ENCODE measurements at regions not wholly inside any gene's neighbourhood (a gene's known extent, or its start where the extent isn't known, plus 50 kb on each side); places are given as distances from the start of the nearest gene placed in this dataset.

DNA sequence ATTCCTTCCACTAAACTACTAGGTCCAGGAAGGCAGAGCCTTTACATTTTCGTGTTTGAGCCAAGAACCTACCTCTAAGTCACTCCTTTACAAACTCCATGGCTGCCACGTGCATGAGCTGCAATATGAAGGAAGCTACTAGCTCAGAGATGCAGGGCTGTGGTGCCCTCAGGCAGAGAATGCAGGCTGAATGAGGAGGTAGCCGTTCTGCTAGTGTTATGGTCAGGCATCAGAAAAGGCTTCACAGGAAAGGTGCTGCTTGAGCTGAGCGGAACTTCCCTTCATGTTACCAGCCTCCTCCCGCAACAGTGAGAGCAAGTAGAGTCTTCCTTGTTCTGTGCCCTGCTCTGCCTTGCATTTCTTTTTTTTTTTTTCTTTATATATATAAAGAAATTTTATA, 148.3 kb upstream of the PACRGL start:
- Histone ChIP-seq H3K9me1 (ENCODE audit: control insufficient read depth, insufficient read depth, low read length) (no peaks in the 10 kb centered on the region), H3K9ac (ENCODE audit: insufficient read depth in 1 of 2, low read depth in 2 of 2, low read length in 2 of 2) (no peak overlapping the region), H3K4me2 (ENCODE audit: insufficient read depth, low read length) (no peak overlapping the region), H3K36me3 (ENCODE audit: control insufficient read depth, insufficient read depth, low read length) (0 out of 3 replicates have a peak, but pooled peaks cover 3% of the 10 kb centered on the region), H3K79me2 (ENCODE audit: control insufficient read depth, insufficient read depth, low read length) (no peaks in the 10 kb centered on the region), H3K4me1 (replicated peaks in 1 of 2; ENCODE audit: control insufficient read depth in 2 of 2, insufficient read depth in 2 of 2, low read length in 2 of 2) (no peaks in the 10 kb centered on the region), H3K4me3 (no peak overlapping the region), H3K27ac (ENCODE audit: extremely low read depth, low read depth, low read length) (no peak overlapping the region), H3K27me3 (ENCODE audit: control insufficient read depth in 2 of 2, insufficient read depth in 2 of 2, low read length in 2 of 2) (no peaks in the 10 kb centered on the region), H2AFZ (ENCODE audit: low read depth, low read length) (no peak overlapping the region), H3K9me3 (replicated peaks; ENCODE audit: control insufficient read depth, insufficient read depth, low read depth, low read length) (no peaks in the 10 kb centered on the region), H4K20me1 (replicated peaks; ENCODE audit: control insufficient read depth, insufficient read depth, low read length) (no peaks in the 10 kb centered on the region)
- ChIA-PET POLR2A (interaction anchor here (0.6 kb wide), 1 partner anchor 485 kb away, joined by 4 read pairs; no protein-coding TSS in a partner anchor), CTCF (ENCODE audit: low intra/inter-chr PET ratio) (no interaction called here)
- no peak for FAIRE-seq
- in situ Hi-C loops (cut with MboI) = no loop called here
- ATAC-seq = no peak
- intact Hi-C loops (cut with micrococcal nuclease) = no loop called here
- no TSS peak for BruUV-seq (replicated peaks)
- no peak for DNase-seq (ENCODE audit: extremely low read depth in 1 of 4, low spot score in 3 of 4)
- 13% methylated on average over 5 of the region's 5 CpGs for WGBS (ENCODE audit: insufficient coverage, low coverage, missing lambda C conversion rate)
- TF ChIP-seq ZNF408 (CRISPR knock-in tag; IDR thresholded peaks at IDR 0.05; ENCODE audit: low read depth) (no peak), MECOM (CRISPR knock-in tag; IDR thresholded peaks at IDR 0.05) (no peak), SPI1 (IDR thresholded peaks at IDR 0.05; ENCODE audit: borderline replicate concordance, low read depth, low read length) (no peak), XRCC4 (IDR thresholded peaks at IDR 0.05; ENCODE audit: extremely low read depth, insufficient read depth, insufficient read length) (no peak), JUN (IDR thresholded peaks at IDR 0.05; ENCODE audit: borderline replicate concordance, low read depth, low read length) (no peak), JUN (CRISPR knock-in tag; IDR thresholded peaks at IDR 0.05; ENCODE audit: borderline replicate concordance) (no peak), STAG1 (CRISPR knock-in tag; IDR thresholded peaks at IDR 0.05; ENCODE audit: borderline replicate concordance) (no peak)
- TF ChIP-seq, protein P1, sequence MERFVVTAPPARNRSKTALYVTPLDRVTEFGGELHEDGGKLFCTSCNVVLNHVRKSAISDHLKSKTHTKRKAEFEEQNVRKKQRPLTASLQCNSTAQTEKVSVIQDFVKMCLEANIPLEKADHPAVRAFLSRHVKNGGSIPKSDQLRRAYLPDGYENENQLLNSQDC (CRISPR knock-in tag; IDR thresholded peaks at IDR 0.05) = no peak
- TF ChIP-seq, protein P2, sequence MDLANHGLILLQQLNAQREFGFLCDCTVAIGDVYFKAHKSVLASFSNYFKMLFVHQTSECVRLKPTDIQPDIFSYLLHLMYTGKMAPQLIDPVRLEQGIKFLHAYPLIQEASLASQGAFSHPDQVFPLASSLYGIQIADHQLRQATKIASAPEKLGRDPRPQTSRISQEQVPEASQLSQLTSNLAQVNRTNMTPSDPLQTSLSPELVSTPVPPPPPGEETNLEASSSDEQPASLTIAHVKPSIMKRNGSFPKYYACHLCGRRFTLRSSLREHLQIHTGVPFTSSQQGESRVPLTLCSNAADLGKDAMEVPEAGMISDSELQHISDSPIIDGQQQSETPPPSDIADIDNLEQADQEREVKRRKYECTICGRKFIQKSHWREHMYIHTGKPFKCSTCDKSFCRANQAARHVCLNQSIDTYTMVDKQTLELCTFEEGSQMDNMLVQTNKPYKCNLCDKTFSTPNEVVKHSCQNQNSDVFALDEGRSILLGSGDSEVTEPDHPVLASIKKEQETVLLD (IDR thresholded peaks at IDR 0.05) = no peak
